ENCODE measurements at regions not wholly inside any gene's neighbourhood (a gene's known extent, or its start where the extent isn't known, plus 50 kb on each side); places are given as distances from the start of the nearest gene placed in this dataset.

DNA sequence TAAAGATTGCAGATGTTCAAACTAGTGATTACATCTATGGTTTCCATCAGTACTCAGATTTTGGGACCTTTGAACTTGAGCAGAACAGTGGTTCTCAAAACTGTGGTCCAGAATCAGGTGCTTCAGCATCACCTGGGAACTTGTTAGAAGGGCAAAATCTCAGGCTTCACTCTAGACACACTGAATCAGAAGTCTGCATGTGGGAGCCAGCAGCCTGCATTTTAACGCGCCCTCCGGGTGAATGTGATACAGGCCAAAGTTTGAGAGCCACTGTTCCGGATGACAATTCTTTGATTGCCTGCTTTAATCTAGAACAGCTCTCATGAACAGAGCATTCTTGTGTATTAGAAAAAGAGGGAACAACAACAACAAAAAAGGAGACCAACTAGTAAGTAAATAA is 261.7 kb downstream of the GPD2 start:
- DNase-seq: no peak

DNA sequence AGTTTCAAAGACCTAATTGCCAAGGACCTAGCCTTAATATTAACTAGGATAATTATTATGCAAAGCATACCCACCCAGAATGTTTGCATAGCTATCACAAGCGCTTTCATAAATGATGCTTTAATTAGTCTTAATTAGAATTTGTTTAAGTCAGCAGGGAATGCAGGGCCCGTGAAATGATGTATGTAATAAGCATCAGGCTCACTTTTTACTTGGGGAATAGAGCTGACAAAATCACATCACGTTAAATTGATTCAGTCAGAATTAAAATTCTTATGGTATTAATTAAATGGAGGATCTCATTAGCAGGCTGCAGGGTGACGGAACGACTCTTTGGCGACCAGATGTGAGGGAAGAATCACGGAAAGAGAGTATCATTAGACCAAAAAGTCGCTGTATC is 264.5 kb downstream of the GPD2 start:
- DNase-seq: no peak

DNA sequence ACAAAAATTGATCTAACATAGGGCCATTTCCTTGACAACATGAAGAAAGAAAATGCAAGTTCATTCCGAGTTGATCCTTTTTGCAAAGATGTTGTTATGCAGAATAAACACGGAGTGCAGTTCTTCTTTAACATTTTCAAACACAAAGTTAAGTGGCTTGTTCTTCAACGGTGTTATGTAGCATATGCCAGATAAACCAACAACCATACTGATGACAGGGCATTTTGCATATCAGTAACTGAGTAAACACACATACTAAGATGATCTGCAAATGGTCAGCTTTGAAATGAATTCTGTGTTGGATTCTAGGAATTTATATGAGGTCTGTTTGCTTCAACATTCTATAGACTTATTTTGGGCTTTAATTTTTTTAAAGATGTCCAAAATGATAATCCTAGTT is 266.4 kb downstream of the GPD2 start:
- no peak for DNase-seq

DNA sequence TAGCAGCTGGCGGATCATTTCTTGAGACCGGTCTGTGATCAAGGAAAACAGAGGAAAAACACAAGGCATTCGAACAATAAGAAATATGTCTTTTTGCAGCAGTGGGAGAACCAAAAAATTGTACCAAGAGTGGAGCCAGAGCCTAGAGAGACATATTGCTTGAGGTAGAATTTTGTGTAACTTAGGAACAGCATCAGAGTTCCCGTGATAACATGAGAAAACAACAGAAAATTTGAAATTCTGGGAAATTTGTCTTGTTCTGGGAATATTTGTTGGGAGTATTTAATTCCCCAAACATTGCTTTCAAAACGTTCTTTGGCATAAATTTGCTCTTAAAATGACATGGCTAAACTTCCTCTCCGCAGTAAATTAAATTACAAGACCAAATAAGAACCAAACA is 267.5 kb downstream of the GPD2 start:
- DNase-seq: no peak

DNA sequence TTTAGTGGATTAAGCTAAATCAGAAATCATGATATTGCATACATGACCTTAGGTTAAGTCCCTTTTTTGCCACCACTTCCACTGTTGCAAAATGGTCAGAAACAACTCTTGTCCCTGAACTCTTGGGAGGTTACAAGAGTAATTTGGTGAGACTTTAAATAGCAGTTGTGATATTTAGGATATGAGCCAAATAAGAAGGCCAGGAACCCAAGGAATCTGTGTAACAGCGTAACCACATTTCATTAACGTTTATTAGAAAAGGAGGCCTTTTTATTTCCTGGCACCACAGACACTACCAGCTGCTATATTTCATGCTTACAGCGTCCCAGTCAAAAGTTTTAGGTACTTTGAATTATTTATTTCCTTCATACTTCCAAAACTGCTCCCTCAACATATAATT is 268.0 kb downstream of the GPD2 start:
- DNase-seq: peak; percentile 5

DNA sequence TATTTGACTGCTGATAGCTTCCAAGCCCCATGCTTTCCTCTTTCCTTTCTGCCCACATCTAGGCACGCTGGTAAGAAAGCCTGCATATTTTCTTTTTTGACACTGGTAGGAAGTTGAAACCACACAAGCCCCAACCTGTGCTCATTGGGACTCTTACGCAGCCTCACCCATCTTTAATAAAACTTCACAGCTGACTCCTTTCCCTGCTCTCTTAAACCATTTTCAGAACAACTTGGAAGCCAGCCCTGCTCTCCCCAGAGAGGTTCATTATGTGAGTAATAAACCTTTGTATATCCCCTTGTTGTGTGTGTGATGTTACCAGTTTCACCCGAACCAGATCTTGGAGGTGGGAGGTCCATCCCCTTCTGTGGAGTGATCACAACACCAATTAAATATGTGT is 268.4 kb downstream of the GPD2 start:
- DNase-seq: peak; percentile 8

DNA sequence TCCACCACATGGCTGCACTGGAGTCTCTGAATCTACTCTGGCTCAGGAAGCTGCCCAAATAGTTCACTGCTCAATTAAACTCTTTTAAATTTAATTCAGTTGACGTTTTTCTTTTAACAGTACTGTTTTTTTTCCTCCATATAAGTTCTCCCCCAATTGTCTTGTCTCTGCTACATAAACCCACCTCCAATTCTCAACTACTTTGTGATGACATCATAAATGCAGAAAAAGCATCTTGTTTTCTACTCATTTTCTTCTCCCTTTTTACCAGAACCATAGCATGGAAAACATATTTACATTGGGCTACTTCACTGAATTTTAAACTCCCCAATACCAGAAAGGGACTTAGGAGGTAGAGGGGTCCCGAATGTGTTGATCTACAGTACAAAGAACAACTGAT is 270.4 kb downstream of the GPD2 start:
- DNase-seq: no peak

DNA sequence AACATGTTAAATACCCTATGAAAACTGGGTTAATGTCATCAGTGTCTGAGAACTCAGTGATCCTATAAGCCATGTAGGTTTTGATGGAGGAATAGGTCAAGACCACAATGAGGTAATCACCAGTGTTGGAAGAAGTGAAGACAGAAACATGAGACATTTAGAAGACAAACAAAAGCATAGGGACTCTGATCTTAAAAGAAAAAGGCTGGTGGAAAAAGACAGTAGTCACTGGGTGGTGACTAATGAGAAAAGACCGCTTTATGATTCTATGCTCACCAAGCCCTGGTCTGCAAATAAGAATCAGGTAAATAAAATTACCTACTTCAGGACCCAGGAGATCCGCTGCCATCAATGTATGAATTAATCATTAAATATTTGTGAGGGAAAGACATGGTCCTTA is 271.9 kb downstream of the GPD2 start:
- DNase-seq: no peak

DNA sequence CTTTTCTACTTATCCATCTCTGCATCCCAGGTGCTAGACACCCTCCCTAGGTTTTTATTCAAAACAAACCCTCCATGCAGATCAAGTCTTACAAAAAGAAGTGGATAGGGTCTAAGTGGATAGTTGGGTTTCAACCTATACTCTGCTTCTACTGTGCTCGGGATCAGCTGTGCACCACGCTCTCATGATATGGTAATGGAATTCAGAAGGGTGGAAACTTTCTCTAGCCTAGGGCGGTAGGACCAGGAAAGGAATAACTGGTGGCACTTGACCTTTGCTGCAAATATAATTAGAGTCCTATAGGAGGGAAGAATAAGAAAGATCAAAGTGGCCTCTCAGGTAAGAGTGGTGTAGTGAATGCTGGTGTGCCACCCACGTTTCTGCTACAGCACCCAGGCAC is 272.9 kb downstream of the GPD2 start:
- no peak for DNase-seq

DNA sequence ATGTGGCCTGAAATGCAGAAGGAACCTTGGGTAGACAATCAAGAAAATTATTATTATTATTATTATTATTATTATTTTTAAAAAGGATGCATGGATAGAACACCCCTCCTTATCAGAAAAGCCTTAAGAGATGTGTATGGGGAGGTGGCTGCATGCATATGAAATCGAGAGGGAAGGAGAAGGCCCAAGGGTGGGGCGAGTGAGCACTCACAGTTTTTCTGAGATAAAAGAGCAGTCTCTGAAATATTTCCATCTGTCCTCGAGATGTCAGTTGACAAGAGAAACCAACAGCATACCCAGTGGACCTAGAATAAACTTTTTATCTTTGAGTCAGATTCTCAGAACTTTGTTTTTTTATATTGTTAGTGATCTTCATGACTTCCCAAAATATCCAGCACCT is 282.9 kb downstream of the GPD2 start:
- no peak for DNase-seq

DNA sequence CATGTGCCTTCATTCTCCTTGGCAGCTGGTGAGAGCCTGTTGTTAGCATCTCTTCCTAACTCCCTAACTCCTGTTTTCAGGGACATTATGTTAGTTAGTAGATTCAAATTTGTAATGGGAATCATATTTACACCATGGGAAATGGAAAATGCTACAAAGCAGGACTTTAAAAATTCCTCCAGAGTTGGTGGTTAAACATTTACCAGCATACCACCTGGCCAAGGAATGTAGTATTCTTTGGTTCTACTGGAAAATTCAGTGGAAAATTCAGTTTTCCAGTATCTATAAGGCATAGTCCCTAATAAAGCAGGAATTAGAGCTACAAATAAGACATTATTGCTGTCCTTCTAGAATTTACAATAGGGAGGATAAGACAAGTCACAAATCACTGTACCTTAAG is 291.7 kb downstream of the GPD2 start:
- DNase-seq: no peak

DNA sequence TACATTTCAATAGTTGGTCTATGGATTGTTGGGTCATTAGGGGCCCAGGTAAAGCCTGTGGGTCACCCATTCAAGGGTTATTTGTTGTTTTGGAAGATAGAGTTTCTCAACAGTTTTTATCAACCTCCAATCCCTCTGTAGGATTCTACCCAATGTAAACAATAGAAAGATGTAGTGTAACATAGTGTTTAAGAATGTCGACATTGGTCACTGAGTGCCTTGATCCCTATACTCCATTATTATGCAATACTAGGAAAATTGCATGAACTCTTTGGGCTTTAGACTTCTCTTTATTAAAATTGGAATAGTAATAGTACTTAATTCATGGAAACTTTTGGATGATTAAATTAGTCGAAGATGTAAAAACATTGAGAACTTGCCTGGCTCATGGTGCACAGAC is 292.1 kb downstream of the GPD2 start:
- no peak for DNase-seq

DNA sequence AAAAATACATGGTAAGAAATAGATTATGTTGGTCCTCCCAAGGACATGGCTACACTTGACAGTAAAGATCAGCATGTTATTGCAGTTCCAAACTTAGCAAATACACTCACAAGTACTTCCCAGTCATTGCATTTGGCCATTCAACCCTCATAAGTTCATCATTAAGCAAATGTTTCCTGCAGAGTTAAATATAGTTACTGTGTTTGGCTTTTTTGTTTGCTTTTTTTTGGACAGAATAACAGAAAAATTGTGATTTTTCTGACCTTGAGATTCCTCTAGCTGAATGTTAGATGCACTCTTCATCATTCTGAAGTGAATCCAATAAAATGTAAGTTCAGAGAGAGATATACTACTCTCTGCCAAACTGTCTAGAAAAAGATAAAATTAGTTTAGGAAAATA is 295.3 kb downstream of the GPD2 start:
- no peak for DNase-seq

DNA sequence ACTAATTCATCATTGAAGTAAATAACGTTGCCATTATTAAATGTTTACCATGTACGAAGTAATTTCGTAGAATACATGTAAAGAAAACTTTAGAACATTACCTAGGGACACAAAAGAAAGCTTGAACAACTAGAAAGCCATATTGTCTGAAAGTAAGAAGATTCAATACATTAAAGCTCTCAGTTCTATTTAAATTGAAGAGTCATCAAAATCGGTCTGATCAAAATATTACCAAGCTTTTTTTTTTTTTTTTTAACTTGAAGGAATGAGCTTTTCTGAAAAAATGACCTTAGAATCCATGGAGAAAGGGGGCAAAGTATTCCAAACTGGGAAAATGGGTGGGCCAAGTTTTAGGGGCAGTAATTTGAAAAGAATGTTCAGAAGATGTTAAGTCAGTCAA is 300.8 kb downstream of the GPD2 start:
- DNase-seq: no peak

DNA sequence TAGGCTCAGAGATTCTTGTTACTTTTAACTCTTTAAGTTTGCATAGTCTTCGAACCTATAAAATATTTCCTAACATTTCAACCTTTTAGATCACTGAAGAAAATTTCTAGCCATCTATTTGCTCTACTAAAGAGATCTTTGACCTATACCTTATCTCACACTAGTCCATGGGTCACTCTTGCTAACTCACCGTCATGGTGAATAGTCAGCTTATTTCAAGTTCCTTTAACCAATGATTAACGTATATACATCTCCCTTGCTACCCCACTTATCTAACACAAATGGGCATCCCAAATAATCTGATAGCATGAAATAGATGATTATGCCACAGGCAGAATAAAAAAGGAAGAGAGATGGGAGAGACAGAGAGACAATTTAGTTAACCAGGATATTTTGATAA is 303.1 kb downstream of the GPD2 start:
- DNase-seq: no peak

DNA sequence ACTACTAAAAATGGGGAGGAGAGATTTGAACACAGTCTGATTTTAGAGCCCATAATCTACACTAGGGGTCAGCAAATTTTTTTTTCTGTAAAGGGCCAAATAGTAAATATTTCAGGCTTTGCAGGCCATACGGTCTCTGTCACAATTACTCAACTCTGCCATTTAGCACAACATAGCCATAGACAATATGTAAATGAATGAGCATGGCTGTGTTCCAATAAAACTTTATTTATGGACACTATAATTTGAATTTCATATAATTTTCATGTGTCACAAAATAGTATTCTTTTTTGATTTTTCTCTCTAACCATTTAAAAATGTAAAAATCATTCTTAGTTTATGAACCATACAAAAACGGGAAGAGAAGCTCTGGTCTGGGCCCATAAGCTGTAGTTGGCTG is 309.4 kb downstream of the GPD2 start:
- no peak for DNase-seq

DNA sequence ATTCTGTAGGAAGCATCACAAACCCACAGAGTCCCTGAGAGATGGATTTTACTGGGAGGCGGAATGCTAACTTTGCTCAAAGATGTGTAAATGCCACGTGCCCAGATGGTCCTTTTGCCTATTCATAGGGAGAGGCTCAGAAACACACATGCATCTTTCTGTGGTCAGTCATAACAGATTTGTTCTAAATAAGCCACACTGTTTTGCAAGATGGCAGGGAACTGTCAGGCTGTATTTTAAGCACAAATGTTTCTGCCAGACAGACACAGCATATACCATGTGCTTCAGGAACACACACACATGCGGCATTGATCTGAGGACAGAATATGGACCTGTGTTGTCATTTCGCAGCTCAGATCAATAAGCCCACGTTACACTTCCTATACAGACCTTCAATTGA is 312.0 kb downstream of the GPD2 start:
- no peak for DNase-seq

DNA sequence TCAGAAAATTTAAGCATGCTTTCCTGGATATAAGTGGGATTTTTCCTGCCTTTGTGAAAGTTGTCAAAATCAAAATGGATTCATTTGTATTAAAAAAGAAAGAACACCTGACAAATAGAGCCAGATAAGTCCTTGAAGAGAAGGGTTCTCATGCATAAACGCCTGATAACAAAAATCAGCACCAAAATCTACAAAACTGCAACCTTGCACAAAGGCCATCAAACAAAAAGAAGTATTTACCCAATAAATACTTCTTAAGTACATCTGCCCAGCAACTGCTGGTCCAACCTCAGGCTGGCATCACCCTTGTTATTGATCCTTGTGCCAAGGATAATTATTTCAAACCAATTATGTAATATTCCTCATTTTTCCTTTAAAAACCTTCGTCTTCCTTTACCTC is 315.9 kb downstream of the GPD2 start:
- DNase-seq: no peak

DNA sequence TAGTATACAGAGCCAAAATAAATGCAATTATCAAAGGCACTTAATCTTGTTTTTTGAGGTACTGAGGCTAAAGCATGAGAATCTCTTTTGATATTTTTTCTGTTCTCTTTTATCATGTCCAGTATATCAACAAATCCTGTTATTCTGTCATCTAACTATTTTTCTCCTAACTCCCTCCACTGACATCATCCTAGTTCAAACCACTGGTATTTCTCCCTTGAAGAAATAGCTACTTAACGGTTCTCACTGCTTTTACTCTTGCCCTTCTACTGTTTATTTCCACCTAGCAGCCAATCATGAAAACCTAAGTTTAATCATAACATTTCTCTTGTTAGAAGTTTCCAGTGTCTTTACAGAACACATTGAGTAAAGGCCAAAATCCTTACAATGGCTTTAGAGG is 317.6 kb downstream of the GPD2 start:
- DNase-seq: no peak

DNA sequence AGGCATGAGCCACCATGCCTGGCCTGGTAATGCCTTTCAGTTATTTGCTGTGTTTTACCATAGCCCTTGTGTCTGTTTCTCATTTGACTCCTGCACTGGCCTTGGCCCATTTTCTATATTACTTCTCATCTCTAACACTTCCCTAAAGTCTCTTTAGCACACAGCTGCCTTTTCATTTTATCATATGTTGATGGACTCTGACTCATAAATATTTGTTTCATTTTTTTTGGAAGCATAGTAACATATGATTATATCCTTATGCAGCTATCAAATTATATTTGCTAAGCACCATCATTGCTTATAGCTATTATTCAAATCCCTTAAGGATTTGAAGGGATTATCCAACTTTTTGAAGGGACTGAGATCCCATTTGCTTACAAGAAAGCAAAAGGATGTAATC is 320.3 kb downstream of the GPD2 start:
- no peak for DNase-seq

DNA sequence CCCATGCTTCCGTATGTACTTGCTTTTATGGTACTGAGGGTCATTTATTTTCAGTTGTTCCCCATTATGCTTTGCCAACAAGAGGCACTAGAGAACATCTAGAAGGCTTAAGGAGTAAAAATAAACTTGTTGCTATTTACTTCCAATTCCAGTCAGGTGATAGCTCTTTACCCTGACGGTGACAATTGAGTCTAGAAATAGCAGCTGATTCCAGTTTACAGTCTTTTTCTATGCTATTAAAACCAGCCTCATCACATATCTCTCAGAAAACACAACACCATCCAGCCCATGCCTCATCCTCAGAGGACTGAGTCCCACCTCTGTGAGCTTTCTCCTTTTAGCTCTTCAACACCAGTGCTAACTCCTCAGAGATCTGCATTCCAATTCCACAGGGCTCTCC is 327.0 kb downstream of the GPD2 start:
- DNase-seq: no peak

DNA sequence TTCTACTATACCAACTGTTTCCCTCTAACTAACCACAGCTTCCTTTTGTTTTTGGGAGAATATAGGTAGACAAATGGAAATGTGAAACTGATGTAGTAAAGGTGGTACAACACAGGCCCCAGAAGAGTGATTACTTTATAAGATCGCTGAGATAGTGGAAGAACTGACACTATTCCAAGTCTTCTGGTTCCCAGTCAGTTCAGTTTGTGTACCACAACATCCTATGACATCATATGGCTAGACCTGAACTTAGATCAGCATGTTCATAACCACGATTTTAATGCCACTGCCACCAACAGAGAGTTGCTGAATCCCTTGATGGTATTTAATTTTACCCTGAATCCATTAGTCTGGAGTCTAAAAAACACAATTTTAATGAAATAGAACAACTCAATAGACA is 328.9 kb downstream of the GPD2 start:
- DNase-seq: no peak

DNA sequence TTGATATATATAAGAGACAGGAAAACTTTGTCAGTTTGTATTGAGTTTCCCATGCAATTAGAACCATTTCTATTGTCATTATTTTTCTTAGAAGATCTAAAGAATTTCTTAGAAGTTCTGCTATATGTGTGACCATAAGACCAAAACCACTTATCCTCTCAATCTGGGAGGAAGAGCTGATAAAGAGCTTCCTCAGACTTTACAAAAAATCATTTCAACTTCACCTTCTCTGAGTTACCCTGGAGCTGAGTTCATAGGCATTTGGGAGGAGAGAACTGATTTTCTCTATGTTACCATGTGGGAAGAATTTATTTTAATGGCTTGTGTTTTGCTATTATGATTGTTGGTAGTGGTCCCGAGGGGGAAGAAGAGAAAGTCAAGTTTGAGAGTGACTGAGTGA is 329.3 kb downstream of the GPD2 start:
- no peak for DNase-seq

DNA sequence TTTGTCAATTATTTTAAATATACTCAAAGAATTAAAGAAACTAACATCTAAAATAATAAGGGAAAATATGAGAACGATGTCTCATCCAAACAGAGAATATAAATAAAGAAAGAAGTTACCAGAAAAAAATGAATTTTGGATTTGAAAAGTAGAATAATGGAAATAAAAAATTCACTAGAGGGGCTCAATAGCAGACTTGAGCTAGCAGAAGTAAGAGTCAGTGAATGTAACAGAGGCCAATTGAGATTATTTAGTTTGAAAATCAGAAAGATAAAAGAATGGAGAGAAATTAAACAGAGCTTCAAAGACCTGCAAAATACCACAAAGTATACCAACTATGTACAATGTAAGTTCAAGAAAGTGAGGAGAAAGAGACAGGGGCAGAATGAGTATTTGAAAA is 333.6 kb downstream of the GPD2 start:
- no peak for DNase-seq

DNA sequence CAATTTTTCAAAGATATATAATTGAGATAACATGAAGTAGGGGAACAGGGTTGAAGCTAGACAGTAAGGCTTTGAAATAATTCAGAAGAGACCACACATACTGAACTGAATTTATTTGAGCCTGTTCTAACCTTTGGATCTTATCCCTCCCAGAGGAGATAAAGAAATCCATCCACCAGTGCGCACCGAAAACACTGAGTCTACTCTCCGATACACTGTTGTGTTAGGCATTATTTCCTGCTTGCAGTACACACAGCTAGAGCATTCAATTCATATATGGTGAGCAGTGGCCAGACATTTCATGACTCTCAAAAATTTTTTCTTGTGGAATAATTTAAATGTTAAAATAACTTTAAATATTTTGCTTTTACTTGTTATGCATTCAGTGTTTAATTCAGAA is 342.7 kb downstream of the GPD2 start:
- no peak for DNase-seq

Data from right kidney (tissue), 1 donor.